PFSK-1 (cell line): ENCODE measurements at regions not wholly inside any gene's neighbourhood (a gene's known extent, or its start where the extent isn't known, plus 50 kb on each side); places are given as distances from the start of the nearest gene placed in this dataset.

Experiments used
- FOXP2 ChIP-seq: optimal IDR thresholded peaks from 2 replicates; pipeline ENCODE3; 2011; ENCODE audit warnings: borderline replicate concordance, control low read depth, inconsistent platforms; ENCODE audit not compliant: insufficient read depth; ENCODE audit errors: extremely low read length, extremely low read depth
- POLR2AphosphoS5 ChIP-seq: IDR thresholded peaks from 2 replicates; pipeline ENCODE4 v1.6.1; 2012; ENCODE audit warnings: low read depth, mild to moderate bottlenecking, control low read depth, low read length, moderate library complexity
- TAF1 ChIP-seq: IDR thresholded peaks from 2 replicates; pipeline ENCODE4 v1.6.1; 2012; ENCODE audit warnings: low read length, control low read depth, borderline replicate concordance; ENCODE audit not compliant: insufficient read depth

GRCh38 chr22:42192547-42192946 is 61.9 kb upstream of the CYP2D6 start:
- TF ChIP-seq TAF1: no peak
- no peak for TF ChIP-seq POLR2AphosphoS5
- TF ChIP-seq FOXP2: no peak
